ENCODE measurements at regions not wholly inside any gene's neighbourhood (a gene's known extent, or its start where the extent isn't known, plus 50 kb on each side); places are given as distances from the start of the nearest gene placed in this dataset.

DNA sequence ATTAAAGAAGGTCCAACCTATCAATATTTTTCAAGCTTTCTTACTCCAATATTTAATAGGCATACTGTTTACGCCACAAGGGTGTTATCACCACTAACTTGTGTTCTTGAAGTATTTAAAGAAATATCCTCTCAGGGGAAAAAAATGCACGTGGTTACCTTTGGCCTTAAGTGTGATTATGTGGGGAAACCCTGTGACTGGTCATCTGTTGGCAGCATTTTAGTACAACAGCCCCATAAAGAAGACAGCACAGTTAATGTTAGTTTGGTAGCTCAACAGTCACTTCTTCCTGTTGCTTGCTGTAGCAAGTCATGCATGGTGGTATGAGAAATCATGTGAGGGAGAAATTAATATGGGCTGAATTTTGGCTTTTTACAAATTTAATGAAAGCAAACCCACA lies 1021.5 kb upstream of the TMEM132C start:
- Histone ChIP-seq H3K36me3 (ENCODE audit: control insufficient read depth in 2 of 4, insufficient read depth in 4 of 4, low read length in 3 of 4) (no peaks in the 10 kb centered on the region), H2BK12ac (ENCODE audit: low read depth, low read length) (no peak overlapping the region), H3K79me1 (ENCODE audit: low read depth, low read length) (no peaks in the 10 kb centered on the region), H2BK5ac (ENCODE audit: low read depth, low read length) (no peak overlapping the region), H3K23ac (ENCODE audit: insufficient read length) (no peak overlapping the region), H3K4ac (replicated peaks; ENCODE audit: insufficient read length, low read depth, low read length) (no peak overlapping the region), H4K20me1 (replicated peaks in 1 of 2; ENCODE audit: control insufficient read depth in 1 of 2, insufficient read depth in 2 of 2, low read length in 2 of 2) (no peaks in the 10 kb centered on the region), H3K4me2 (ENCODE audit: insufficient read depth in 1 of 2, low read depth in 2 of 2, low read length in 2 of 2) (no peak overlapping the region), H3K14ac (ENCODE audit: insufficient read length) (no peak overlapping the region), H2BK20ac (ENCODE audit: low read length) (no peak overlapping the region), H3K56ac (replicated peaks; ENCODE audit: insufficient read length, low read depth, low read length) (no peak overlapping the region), H3K23me2 (ENCODE audit: low read depth, low read length) (peaks cover 2% of the 10 kb centered on the region; the same call in 1 of the 2 replicates), H4K91ac (replicated peaks; ENCODE audit: insufficient read length, low read length) (no peak overlapping the region), H4K5ac (ENCODE audit: insufficient read length, low read depth, low read length) (no peak overlapping the region), H3K18ac (ENCODE audit: extremely low read depth, low read length) (no peak overlapping the region), H3K9me3 (ENCODE audit: insufficient read depth in 2 of 2, low read depth in 1 of 2, low read length in 1 of 2) (no peaks in the 10 kb centered on the region), H3K4me3 (ENCODE audit: extremely low read depth in 1 of 4, insufficient read depth in 2 of 4, low read depth in 3 of 4, low read length in 4 of 4) (no peak overlapping the region), H3K79me2 (ENCODE audit: control insufficient read depth in 1 of 2, insufficient read depth in 2 of 2, low read length in 2 of 2) (no peaks in the 10 kb centered on the region), H2AFZ (ENCODE audit: low read length) (no peak overlapping the region), H3K27me3 (replicated peaks in 1 of 4; ENCODE audit: control insufficient read depth in 3 of 4, extremely low read depth in 1 of 4, insufficient read depth in 3 of 4, low read length in 3 of 4) (no peaks in the 10 kb centered on the region), H4K8ac (ENCODE audit: extremely low read depth, insufficient read depth, low read length) (no peak overlapping the region), H2BK15ac (ENCODE audit: low read length) (no peak overlapping the region), H2AK5ac (ENCODE audit: low read depth, low read length) (no peak overlapping the region), H3K27ac (ENCODE audit: low read depth, low read length) (no peak overlapping the region), H3K4me1 (replicated peaks in 1 of 4; ENCODE audit: control insufficient read depth in 3 of 4, insufficient read depth in 4 of 4, low read length in 3 of 4) (peaks cover 0 to 3% (median 1%) of the 10 kb centered on the region in 4 experiments; a peak in 2 of 7 replicates), H3K9ac (replicated peaks in 1 of 4; ENCODE audit: extremely low read depth in 1 of 4, low read depth in 3 of 4, low read length in 3 of 4) (no peak overlapping the region), H2BK120ac (replicated peaks; ENCODE audit: low read depth, low read length) (no peak overlapping the region)
- WGBS, 2 experiments (ENCODE audit: extremely low coverage in 1 of 2, insufficient coverage in 1 of 2, insufficient read length in 1 of 2, insufficient replicate concordance in 2 of 2, low coverage in 1 of 2, low lambda C conversion rate in 2 of 2, missing lambda C conversion rate in 1 of 2) = 85% methylated on average over 2 of the region's 2 CpGs; no CpG with 5 or more reads in 1 of the 2 experiments
- ChIA-PET CTCF (ENCODE audit: partially characterized antibody) (no interaction called here), POLR2A (ENCODE audit: partially characterized antibody) (no interaction called here)
- no peak for DNase-seq (ENCODE audit: low read depth in 1 of 2, low spot score in 2 of 2)
- FAIRE-seq = no peak
- TF ChIP-seq FOSL1 (IDR thresholded peaks at IDR 0.05; ENCODE audit: insufficient read depth, low read depth, low read length) (no peak), NRF1 (IDR thresholded peaks at IDR 0.05; ENCODE audit: low read depth, low read length) (no peak), BACH1 (IDR thresholded peaks at IDR 0.05; ENCODE audit: low read length) (no peak), SIX5 (IDR thresholded peaks at IDR 0.05; ENCODE audit: low read depth, low read length) (no peak), CBX5 (IDR thresholded peaks at IDR 0.05; ENCODE audit: low read depth, low read length) (no peak), YY1 (IDR thresholded peaks at IDR 0.05; ENCODE audit: low read depth, low read length) (no peak), TEAD4 (IDR thresholded peaks at IDR 0.05; ENCODE audit: low read depth, low read length) (no peak), BRCA1 (IDR thresholded peaks at IDR 0.05; ENCODE audit: low read depth, low read length) (no peak), KDM4A (IDR thresholded peaks at IDR 0.05; ENCODE audit: low read depth, low read length, severe bottlenecking) (no peak), TAF1 (IDR thresholded peaks at IDR 0.05; ENCODE audit: low read depth, low read length) (no peak), GABPA (IDR thresholded peaks at IDR 0.05; ENCODE audit: borderline replicate concordance, insufficient read depth, low read length) (no peak), SAP30 (IDR thresholded peaks at IDR 0.05; ENCODE audit: insufficient read depth, insufficient replicate concordance, low read length) (no peak), RAD21 (IDR thresholded peaks at IDR 0.05 in 1 of 2, conservative IDR thresholded peaks at IDR 0.05 in 1 of 2; ENCODE audit: low read depth in 2 of 2, low read length in 2 of 2) (no peak)
- TF ChIP-seq, protein P1, sequence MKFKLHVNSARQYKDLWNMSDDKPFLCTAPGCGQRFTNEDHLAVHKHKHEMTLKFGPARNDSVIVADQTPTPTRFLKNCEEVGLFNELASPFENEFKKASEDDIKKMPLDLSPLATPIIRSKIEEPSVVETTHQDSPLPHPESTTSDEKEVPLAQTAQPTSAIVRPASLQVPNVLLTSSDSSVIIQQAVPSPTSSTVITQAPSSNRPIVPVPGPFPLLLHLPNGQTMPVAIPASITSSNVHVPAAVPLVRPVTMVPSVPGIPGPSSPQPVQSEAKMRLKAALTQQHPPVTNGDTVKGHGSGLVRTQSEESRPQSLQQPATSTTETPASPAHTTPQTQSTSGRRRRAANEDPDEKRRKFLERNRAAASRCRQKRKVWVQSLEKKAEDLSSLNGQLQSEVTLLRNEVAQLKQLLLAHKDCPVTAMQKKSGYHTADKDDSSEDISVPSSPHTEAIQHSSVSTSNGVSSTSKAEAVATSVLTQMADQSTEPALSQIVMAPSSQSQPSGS (IDR thresholded peaks at IDR 0.05; ENCODE audit: low read length) = no peak
